Amniotic epithelial cell (primary cell): ENCODE measurements at regions not wholly inside any gene's neighbourhood (a gene's known extent, or its start where the extent isn't known, plus 50 kb on each side); places are given as distances from the start of the nearest gene placed in this dataset.
A peak's percentile ranks its signal among the peaks of the same experiment; 100 is the strongest.

Experiments
- DNase-seq: peaks from one replicate; pipeline ENCODE4 v3.0.0-alpha.2; 2010; ENCODE audit warnings: low read depth

DNA sequence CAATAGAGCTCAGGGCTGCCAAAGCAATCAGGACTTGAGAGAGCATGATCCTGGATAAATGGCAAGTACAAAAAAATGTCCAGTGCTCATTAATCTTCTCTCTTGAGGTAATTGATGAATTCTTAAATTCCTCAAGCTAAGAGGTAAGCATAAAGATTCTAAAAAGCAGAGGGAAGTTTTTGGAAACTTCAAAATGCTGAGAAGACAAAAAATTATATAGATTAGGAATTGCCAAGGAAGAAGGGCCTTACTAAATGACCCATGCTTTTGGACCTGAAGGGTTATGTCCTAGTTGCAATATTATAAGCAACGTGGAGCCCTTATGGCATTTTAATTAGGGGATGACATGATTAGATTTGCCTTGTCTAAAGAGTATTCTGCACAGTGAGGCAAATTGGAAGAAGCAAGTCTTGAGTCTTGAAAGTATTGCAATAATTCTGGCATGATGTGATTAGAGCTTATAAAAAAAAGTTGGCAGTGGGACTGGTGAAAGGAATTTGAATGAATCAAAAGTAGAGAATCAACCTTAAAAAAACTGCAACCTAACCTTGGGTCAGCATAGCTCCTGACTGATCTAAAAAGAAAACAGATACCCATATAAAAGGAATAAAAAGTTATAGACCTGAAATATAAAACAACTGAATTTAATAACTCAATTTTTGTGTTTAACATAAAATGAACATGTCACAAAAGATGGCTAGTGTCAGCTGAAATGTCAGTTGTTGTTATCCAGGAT is 323.8 kb upstream of the ARRDC3 start:
- DNase-seq = no peak

DNA sequence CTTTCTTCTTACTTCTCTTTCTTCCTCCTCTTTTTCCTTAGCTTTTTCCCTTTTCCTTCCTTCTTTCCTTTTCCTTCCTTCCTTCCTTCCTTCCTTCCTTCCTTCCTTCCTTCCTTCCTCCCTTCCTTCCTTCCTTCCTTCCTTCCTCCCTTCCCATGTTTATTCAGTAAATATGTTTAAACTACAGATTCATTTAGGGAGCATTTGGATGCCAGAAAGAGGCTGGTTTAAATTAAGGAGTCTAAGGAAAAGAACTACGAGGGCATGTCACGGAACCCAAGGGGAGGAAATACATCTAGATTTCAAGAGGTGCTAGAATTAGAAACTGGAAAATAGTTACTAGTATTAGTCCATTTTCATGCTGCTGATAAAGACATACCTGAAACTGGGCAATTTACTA is 320.0 kb upstream of the ARRDC3 start:
- no peak for DNase-seq

DNA sequence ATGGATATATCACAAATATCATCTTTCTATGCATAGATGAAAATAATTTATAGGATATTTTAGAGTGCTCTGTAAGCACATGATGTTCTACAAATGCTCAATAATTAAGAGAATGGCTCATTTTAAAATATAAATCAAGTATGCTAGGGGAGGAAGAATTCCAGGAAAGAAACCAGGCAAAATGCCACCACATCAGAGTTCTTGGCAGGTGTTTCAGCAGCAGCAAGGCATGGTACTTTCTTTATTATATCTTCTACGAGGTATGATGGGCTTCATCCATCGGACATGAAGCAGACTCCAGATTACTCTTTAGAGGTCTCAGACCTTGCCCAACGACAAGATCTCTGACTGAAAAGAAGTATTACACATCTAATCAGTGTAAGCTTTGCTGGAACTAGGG is 316.3 kb upstream of the ARRDC3 start:
- no peak for DNase-seq

DNA sequence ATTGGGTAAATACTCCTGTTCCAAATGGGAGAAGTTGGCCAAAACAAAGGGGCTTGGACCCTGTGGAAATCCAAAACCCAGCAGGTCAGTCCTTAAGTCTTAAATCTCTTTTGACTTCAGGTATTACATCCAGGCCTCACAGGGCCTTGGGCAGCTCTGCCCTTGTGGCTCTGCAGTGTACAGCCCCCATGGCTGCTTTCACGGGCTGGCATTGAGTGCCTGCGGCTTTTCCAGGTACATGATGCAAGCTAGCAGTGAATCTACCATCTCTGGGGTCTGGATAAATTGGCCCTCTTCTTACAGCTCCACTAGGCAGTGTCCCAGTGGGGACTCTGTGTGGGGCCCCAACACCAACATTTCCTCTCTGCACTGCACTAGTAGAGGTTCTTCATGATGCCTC is 308.5 kb upstream of the ARRDC3 start:
- DNase-seq = no peak

DNA sequence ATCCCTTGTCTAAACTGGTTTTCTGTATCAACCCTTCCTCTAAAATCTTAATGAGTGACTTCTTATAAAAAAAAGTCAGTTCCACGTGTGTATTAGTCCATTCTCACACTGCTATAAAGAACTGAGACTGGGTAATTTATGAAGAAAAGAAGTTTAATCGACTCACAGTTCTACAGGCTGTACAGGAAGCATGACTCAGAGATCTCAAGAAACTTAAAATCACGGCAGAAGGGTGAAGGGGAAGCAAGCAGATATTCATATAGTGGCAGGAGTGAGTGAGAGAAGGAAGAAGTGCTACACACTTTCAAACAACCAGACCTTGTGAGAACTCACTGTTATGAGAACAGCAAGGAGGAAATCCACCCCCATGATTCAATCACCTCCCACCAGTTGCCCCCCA is 307.8 kb upstream of the ARRDC3 start:
- DNase-seq = no peak

DNA sequence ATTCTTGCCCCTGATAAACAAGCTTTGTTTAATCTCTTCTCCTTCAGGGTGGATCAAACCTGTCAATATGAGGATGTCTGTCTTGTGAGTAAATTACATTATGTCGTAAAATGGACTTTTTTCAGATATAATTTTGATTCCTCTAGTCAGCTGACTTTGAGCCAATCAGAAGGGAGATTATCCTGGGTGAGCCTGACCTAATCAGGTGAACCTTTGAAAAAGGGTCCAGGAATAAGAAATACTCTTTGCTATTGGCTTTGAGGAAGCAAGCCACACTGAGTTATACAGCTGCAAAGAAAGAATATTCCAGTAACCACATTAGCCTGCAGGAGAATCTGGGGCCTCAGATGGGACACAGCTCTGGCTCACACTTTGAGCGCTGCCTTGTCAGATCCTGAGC is 304.3 kb upstream of the ARRDC3 start:
- DNase-seq = no peak

DNA sequence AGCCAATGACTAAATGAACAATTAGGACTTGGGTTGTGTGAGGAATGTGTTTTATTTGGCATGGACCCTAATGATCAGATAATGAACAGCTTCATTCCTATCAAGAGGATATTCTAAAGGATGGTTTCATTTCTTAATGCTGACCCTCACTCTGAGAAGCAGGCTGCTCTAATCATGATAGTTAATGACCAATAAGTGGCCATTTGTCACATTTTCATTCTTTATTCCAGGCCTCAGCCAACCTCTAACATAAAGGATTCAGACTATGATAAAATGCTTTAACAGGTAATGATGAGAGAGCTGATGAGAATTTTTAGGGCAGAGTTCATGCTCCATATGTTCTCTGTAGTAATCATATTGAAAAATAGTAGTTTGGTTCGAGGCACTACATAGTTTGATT is 301.5 kb upstream of the ARRDC3 start:
- no peak for DNase-seq

DNA sequence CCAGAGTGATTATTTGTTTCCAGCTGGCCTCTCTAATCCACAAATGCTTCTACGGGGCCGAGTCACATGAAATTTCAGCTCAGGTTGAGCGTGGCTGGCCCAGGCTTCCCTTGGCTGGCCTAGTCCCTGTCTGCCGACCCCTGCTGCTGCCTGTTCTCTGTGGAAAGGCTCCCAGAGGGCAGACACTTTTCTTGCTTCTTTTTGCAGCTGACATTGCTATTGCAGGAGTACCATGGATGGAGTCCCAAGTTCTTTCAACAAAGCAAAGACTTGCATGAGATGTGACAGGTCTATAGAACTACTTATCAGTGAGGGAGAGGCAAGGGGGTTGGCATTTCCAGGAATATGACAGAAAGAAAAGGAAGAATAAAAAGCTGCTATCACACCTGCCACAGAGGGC is 287.4 kb upstream of the ARRDC3 start:
- DNase-seq = no peak

DNA sequence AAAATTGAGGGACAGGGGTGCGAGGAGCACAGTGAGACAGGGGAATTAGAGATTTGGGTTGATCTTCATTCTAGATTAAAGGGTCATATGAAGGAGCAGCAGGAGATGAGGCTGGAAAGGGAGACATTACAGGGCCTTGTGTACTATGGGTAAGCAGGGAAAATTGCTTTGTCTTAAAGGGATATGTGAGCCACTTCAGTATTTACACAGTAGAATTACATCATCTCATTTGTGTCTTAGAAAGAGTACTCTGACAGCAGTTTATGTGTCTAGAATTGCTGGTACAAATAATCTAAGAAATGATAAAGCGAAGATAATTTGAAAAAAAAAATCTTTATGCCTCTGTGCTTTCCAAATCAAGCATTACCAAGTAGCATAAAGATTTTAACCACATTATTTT is 287.0 kb upstream of the ARRDC3 start:
- DNase-seq = no peak

DNA sequence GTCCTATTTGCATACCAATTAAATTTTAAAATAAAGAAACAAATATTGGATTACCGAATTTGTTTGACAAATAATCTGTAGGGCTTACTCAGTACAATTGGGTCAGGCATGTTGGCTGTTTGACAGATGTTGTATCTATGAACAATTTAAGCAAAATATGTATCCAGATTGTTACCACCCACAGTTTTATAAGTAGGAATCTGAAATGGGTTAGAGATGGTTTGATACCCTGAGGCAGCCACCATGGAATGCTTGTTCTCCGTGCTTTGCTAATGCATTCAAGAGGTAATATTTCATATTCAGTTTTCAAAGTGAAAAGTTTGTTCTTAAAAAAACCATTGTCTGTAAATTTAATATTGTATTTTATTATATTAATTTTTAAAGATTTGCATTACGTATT is 285.1 kb upstream of the ARRDC3 start:
- DNase-seq = no peak

DNA sequence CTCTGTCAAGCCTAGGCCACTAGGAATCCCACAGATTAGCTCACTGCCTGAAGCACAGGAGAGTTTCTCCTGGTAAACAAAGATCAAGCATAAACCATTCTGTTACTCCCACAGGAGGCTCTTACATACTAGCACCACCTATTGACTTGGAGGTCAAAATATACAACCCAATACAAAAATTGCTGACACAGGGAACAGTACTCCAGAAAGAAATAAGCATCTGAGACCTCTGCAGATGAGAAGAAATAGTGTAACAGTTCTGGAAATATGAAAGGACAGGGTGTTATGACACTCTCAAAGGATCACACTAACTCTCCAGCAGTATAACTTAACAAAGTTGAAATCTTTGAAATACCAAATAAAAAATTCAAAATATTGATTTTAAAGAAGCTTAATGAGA is 269.6 kb upstream of the ARRDC3 start:
- DNase-seq = no peak

DNA sequence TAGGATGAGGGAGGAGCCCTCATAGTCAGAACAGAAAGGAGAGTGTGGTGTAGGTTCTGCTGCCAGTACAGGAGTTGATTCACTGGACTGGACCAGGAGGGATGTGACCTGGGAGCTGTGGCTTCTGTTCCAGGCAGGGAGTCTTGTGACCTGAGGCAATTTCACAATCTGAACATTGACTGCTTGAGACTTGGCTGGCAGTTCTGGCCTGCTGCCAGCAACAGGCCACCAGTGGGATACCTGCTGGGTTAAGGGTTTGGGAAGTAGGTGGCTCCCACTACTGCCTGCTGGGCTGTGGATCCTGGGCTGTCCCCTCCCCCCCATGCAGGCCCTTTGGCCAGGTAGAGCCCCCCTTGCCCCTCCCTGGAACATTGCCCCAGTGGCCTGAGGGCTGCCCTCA is 268.6 kb upstream of the ARRDC3 start:
- peak; percentile 3 for DNase-seq

DNA sequence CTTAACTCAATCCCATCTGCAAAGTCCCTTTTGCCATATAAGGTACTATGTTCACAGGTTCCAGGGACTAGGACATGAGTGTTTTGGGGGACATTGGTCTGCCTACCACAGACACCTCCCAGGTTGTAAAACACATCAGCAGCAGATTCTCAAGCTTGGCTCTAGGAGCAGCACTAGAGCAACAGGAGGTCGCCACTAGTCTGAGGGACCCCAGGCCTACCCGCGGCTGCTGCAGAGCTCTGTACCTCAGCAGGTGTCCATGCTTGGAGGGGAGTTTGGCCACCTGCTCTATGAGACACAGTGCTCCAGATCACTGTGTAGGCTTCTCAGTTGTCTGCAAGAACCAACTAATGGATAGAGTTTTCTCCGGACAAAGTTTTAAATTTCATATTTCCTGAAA is 262.2 kb upstream of the ARRDC3 start:
- DNase-seq = no peak

DNA sequence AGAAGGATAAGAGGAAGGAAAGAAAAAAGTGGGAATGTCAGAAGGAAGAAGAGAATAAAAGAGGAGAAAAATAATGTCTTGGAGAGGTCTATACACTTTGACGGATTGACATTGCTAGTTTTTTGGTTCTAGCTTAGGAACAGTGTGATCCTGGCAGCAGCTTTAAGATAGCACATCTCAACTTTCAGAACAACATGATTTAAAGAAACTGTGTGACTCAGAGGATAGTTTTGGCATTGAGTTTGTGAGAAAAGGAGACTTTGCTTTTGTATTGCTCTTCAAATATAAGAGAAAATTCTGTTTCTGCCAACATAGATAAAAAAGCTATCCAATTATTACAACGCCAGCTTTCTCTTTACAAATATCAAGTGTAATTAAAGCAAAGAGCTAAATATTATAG is 260.7 kb upstream of the ARRDC3 start:
- peak; percentile 34 for DNase-seq

DNA sequence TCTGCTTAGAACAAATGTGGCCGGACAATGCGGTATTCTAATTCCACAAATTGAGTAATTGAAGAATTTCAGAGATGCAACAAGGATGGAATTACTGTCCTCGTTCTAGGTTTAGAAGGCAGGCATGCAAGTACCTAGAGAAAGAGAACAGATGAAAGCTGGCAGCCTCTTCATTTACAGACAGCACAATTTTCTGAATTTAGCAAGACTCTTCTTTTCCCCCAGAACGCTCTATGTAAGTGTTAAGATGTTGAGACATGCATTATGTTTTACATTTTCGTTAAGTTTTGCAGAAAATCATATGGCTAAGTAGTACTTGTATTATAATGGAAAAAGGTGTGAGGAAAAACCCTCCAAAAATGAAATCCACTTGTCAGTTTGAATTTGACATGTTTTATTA is 259.5 kb upstream of the ARRDC3 start:
- DNase-seq = no peak

DNA sequence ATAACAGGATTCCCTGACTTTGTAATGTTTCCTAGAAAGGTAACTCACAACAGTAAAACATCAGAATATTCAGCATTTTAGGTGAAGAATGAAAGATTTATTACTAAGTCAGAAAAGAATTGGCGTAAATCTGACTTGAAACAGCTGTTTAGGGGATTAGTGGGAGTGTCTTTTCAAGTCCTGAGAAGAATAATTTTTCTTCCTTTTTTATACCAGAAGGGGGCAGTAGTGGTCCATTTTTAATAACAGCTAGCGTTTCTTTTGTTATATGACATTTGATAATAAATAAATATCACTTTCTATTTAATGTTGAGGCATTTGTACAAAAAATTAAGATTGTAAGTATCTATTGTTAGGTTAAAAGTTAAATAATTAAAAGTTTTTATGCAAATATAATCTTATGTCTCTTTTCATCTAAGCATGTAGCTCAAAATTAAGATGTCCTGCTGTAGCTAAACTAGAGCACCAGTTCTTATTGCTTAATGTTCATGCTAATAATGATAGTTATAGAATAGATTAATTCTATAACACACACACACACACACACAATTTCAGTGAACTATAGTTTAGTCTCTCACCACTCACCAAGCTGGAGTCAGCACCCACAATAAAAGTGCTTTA is 258.7 kb upstream of the ARRDC3 start:
- peak; percentile 41 for DNase-seq

DNA sequence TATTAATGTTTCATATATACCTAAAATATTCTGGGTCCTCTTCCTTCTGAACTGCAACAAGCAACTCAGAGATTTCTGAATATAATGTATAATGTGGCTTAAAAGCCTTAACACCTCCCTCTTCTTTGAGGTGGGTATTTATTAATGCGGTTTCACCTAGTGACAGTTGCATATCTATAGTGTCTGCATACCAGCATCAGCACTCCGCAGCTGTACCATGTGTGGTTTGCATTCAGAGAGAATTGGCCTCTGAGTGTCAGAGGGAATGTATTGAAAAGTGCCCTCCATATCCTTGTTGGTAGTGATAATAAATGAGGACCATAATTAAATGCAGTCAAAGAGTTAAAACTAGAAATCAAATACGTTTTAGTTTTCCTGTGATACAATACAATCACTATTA is 256.6 kb upstream of the ARRDC3 start:
- no peak for DNase-seq

DNA sequence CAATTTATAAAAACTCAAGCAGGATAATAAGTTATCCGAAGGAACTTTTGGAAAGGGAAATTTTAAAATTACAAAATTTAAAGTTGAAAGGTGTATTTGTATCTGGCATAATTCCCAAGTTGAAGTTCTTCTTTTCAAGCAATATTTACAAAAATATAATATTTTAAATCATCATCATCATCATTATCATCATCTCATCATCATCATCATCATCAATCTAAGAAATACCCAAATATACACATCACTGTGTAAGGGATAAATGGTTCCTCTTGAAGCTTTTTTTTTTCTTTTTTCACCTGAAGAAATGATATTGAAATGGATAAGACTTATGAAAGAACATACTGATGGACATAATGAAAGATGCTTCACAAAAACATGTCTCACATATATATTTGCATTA is 254.9 kb upstream of the ARRDC3 start:
- DNase-seq = no peak

DNA sequence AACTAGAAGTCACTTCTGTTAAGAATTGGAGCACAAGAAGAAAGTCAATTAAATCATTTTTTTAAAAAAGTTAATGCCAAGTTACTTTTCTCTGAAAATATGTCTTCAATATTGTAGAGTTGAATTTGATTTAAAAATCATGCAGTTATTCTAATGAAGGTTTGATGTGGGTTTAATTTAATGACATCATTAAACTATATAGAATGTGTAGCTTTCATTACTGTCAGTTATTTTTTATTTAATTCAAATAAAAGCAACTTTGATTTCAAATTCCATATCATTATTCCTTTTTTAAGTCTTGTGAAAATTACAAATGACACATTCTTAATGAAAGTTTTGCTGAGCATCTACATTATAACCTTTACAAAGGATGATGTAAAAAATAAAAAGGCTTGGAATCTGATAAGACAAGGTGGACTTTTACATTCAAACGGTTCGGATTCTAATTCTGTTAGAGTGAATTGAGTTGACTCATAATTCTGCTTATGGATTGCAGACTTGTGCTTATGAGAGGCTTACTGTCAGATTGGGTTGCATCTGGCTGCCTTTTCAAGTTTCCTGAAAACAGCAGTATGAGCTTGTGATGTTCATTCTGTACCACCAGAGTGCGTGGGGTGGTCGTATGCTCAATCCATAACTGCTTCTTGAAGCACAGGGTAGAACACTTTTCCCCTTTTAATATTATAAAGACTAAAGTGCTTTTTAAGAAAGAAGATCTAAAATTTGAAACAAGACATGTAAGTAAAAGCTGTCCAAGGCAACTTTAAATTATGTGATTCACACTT is 253.0 kb upstream of the ARRDC3 start:
- DNase-seq = no peak

DNA sequence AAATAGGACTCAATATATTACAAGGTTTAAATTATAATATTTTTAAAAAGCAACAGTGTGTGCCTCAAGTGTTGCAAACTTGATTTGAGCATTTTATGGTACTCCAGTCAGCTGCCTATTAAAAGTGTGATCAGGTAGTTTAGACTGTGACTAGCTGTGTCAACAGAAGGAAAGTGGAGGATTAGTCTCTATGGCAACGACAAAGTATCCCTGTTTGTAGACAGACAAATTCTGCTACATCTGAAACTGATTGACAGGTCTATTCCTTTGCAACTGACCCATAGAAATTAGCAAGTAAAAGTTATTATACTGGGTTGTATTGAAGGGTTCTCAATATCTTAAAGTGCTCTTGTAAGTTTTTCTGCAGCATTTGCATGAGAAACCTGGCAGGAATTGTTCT is 249.8 kb upstream of the ARRDC3 start:
- no peak for DNase-seq

DNA sequence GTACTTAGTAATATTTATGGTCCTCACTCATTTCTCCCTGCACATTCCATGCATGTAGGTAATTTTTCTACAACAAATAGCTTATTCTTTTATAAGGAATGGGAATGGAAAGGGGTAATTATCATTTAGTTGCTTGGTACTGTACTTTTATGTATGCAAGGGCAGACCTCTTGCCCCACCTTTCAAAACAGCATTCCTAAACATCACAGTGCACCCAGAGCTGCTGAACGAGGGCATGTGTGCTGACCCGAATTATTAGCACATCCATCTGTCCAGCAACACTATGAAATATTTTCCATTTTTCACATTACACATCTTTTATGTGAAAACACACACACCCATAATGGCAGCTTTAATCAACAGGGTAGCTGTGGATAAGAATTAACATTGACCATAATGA is 228.6 kb upstream of the ARRDC3 start:
- no peak for DNase-seq

DNA sequence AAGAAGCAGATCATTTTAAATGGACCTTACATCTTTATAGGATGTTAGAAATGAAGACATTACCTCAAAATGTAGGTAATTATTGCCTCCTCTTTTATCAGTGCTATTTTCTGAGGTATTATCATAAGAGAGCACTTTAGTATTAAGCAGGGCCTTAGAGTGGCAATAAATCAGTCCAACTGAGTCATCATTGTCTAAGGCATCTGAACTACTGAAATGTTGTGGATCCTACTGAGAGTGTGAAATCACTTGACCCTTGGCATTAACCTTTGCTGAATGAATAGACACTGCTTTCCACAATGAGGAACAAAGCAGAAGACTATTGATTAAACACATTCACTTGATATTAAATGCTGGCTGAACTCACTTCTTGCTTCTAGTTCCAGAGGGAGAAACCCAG is 224.6 kb upstream of the ARRDC3 start:
- DNase-seq = peak; percentile 26

DNA sequence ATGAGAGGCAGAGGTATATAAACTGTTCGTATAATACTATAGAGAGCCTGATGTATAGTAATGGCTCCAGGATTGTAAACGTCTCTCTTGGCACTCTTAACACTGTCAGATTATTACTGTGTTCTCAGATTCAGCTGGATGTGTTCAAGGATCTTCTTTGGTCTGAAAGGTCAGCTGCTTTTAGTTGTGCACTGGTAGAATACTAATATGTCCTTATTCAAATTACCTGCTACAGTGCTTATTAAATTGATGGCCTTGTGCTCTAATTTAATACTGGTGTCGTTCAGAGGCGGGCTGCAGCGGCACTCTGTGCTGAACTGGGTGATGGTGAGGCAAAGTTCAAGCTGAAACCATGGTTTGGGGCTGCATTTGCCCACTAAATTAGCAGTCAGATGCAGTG is 216.7 kb upstream of the ARRDC3 start:
- no peak for DNase-seq

DNA sequence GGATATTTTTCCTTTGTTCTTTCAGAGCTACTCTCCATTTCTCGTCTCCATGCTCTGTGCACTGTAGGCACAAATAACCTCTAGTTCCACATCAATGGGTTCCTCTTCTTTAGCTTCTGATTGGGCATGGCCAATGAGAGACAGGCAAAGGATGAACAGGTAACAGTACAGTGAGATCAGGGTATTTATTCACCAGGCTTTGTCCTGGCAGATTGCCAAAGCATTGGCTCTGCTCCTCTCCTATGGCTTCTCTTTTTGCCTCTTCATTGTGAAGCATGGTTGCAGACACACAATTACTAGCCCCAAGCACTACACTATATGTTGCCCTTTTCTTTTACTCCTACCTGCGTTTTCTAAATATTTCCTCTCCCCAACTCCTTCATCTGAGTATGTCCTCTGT is 215.1 kb upstream of the ARRDC3 start:
- no peak for DNase-seq
